ENCODE measurements at regions not wholly inside any gene's neighbourhood (a gene's known extent, or its start where the extent isn't known, plus 50 kb on each side); places are given as distances from the start of the nearest gene placed in this dataset.

GRCh38 chr3:177527182-177527581, 329.9 kb upstream of the TBL1XR1 start:
- Histone ChIP-seq H3K4me2 (ENCODE audit: low read length) (peak overlapping the region; percentile 67), H3K9ac (ENCODE audit: low read depth, low read length) (peak overlapping the region; percentile 77), H3K9me3 (replicated peaks; ENCODE audit: low read length) (peaks cover 4% of the 10 kb centered on the region), H3K36me3 (ENCODE audit: insufficient read depth, low read length) (no peaks in the 10 kb centered on the region), H3K27me3 (ENCODE audit: control insufficient read depth, insufficient read depth, low read length) (no peaks in the 10 kb centered on the region), H3K4me1 (ENCODE audit: control insufficient read depth, insufficient read depth, low read length) (peaks cover 79% of the 10 kb centered on the region), H3K4me3 (ENCODE audit: low read length) (peak overlapping the region; percentile 8)

GRCh38 chr3:177528306-177529070, 331.2 kb upstream of the TBL1XR1 start:
- H3K36me3 ChIP-seq (ENCODE audit: insufficient read depth, low read length) = no peaks in the 10 kb centered on the region
- H3K4me2 ChIP-seq (ENCODE audit: low read length) = no peak overlapping the region
- no peak overlapping the region for H3K4me3 ChIP-seq (ENCODE audit: low read length)
- H3K4me1 ChIP-seq (ENCODE audit: control insufficient read depth, insufficient read depth, low read length) = peaks cover 66% of the 10 kb centered on the region
- H3K9ac ChIP-seq (ENCODE audit: low read depth, low read length) = no peak overlapping the region
- no peaks in the 10 kb centered on the region for H3K27me3 ChIP-seq (ENCODE audit: control insufficient read depth, insufficient read depth, low read length)
- peaks cover 4% of the 10 kb centered on the region for H3K9me3 ChIP-seq (replicated peaks; ENCODE audit: low read length)

- Histone ChIP-seq H3K9me3 (replicated peaks; ENCODE audit: low read length) (peaks cover 4% of the 10 kb centered on the region), H3K36me3 (ENCODE audit: insufficient read depth, low read length) (no peaks in the 10 kb centered on the region), H3K27me3 (ENCODE audit: control insufficient read depth, insufficient read depth, low read length) (no peaks in the 10 kb centered on the region), H3K4me2 (ENCODE audit: low read length) (no peak overlapping the region), H3K4me1 (ENCODE audit: control insufficient read depth, insufficient read depth, low read length) (peaks cover 59% of the 10 kb centered on the region), H3K9ac (ENCODE audit: low read depth, low read length) (no peak overlapping the region), H3K4me3 (ENCODE audit: low read length) (no peak overlapping the region)
These were observed 331.8 kb upstream of the TBL1XR1 start for GRCh38 chr3:177529071-177529550.

GRCh38 chr3:177529716-177530335, 332.5 kb upstream of the TBL1XR1 start:
- Histone ChIP-seq H3K4me3 (ENCODE audit: low read length) (no peak overlapping the region), H3K4me2 (ENCODE audit: low read length) (no peak overlapping the region), H3K9me3 (replicated peaks; ENCODE audit: low read length) (peaks cover 2% of the 10 kb centered on the region), H3K36me3 (ENCODE audit: insufficient read depth, low read length) (no peaks in the 10 kb centered on the region), H3K27me3 (ENCODE audit: control insufficient read depth, insufficient read depth, low read length) (no peaks in the 10 kb centered on the region), H3K9ac (ENCODE audit: low read depth, low read length) (no peak overlapping the region), H3K4me1 (ENCODE audit: control insufficient read depth, insufficient read depth, low read length) (peaks cover 52% of the 10 kb centered on the region)

- Histone ChIP-seq H3K9ac (ENCODE audit: low read depth, low read length) (no peak overlapping the region), H3K36me3 (ENCODE audit: insufficient read depth, low read length) (no peaks in the 10 kb centered on the region), H3K27me3 (ENCODE audit: control insufficient read depth, insufficient read depth, low read length) (no peaks in the 10 kb centered on the region), H3K4me3 (ENCODE audit: low read length) (no peak overlapping the region), H3K4me1 (ENCODE audit: control insufficient read depth, insufficient read depth, low read length) (peaks cover 41% of the 10 kb centered on the region), H3K4me2 (ENCODE audit: low read length) (no peak overlapping the region), H3K9me3 (replicated peaks; ENCODE audit: low read length) (no peaks in the 10 kb centered on the region)
These were observed 333.6 kb upstream of the TBL1XR1 start for GRCh38 chr3:177530908-177531307.

- H3K36me3 ChIP-seq (ENCODE audit: insufficient read depth, low read length) = no peaks in the 10 kb centered on the region
- H3K9me3 ChIP-seq (replicated peaks; ENCODE audit: low read length) = no peaks in the 10 kb centered on the region
- no peaks in the 10 kb centered on the region for H3K27me3 ChIP-seq (ENCODE audit: control insufficient read depth, insufficient read depth, low read length)
- H3K4me2 ChIP-seq (ENCODE audit: low read length) = no peak overlapping the region
- no peak overlapping the region for H3K9ac ChIP-seq (ENCODE audit: low read depth, low read length)
- no peak overlapping the region for H3K4me3 ChIP-seq (ENCODE audit: low read length)
- peaks cover 26% of the 10 kb centered on the region for H3K4me1 ChIP-seq (ENCODE audit: control insufficient read depth, insufficient read depth, low read length)
These were observed 339.6 kb upstream of the TBL1XR1 start for GRCh38 chr3:177536873-177537272.

GRCh38 chr3:177537612-177538011, 340.3 kb upstream of the TBL1XR1 start:
- no peak overlapping the region for H3K9ac ChIP-seq (ENCODE audit: low read depth, low read length)

GRCh38 chr3:177538048-177538749, 340.9 kb upstream of the TBL1XR1 start:
- Histone ChIP-seq H3K4me2 (ENCODE audit: low read length) (peak overlapping the region; percentile 19), H3K4me3 (ENCODE audit: low read length) (no peak overlapping the region), H3K27me3 (ENCODE audit: control insufficient read depth, insufficient read depth, low read length) (no peaks in the 10 kb centered on the region), H3K9me3 (replicated peaks; ENCODE audit: low read length) (no peaks in the 10 kb centered on the region), H3K4me1 (ENCODE audit: control insufficient read depth, insufficient read depth, low read length) (peaks cover 26% of the 10 kb centered on the region), H3K9ac (ENCODE audit: low read depth, low read length) (peak overlapping the region; percentile 11), H3K36me3 (ENCODE audit: insufficient read depth, low read length) (no peaks in the 10 kb centered on the region)

More at GRCh38 chr3:177537612-177538011, 340.3 kb upstream of the TBL1XR1 start:
- peaks cover 26% of the 10 kb centered on the region for H3K4me1 ChIP-seq (ENCODE audit: control insufficient read depth, insufficient read depth, low read length)
- H3K36me3 ChIP-seq (ENCODE audit: insufficient read depth, low read length) = no peaks in the 10 kb centered on the region
- H3K27me3 ChIP-seq (ENCODE audit: control insufficient read depth, insufficient read depth, low read length) = no peaks in the 10 kb centered on the region
- no peaks in the 10 kb centered on the region for H3K9me3 ChIP-seq (replicated peaks; ENCODE audit: low read length)
- peak overlapping the region; percentile 19 for H3K4me2 ChIP-seq (ENCODE audit: low read length)
- no peak overlapping the region for H3K4me3 ChIP-seq (ENCODE audit: low read length)

- no peaks in the 10 kb centered on the region for H3K9me3 ChIP-seq (replicated peaks; ENCODE audit: low read length)
- H3K9ac ChIP-seq (ENCODE audit: low read depth, low read length) = peak overlapping the region; percentile 11
- H3K36me3 ChIP-seq (ENCODE audit: insufficient read depth, low read length) = no peaks in the 10 kb centered on the region
- H3K4me1 ChIP-seq (ENCODE audit: control insufficient read depth, insufficient read depth, low read length) = peaks cover 26% of the 10 kb centered on the region
- no peaks in the 10 kb centered on the region for H3K27me3 ChIP-seq (ENCODE audit: control insufficient read depth, insufficient read depth, low read length)
- H3K4me3 ChIP-seq (ENCODE audit: low read length) = no peak overlapping the region
- peak overlapping the region; percentile 19 for H3K4me2 ChIP-seq (ENCODE audit: low read length)
These were observed 341.8 kb upstream of the TBL1XR1 start for GRCh38 chr3:177538750-177539730.

- Histone ChIP-seq H3K9ac (ENCODE audit: low read depth, low read length) (no peak overlapping the region), H3K9me3 (replicated peaks; ENCODE audit: low read length) (no peaks in the 10 kb centered on the region), H3K4me2 (ENCODE audit: low read length) (no peak overlapping the region), H3K36me3 (ENCODE audit: insufficient read depth, low read length) (no peaks in the 10 kb centered on the region), H3K27me3 (ENCODE audit: control insufficient read depth, insufficient read depth, low read length) (no peaks in the 10 kb centered on the region), H3K4me1 (ENCODE audit: control insufficient read depth, insufficient read depth, low read length) (peaks cover 26% of the 10 kb centered on the region), H3K4me3 (ENCODE audit: low read length) (no peak overlapping the region)
These were observed 344.3 kb upstream of the TBL1XR1 start for GRCh38 chr3:177541541-177541940.
